ENCODE measurements at regions not wholly inside any gene's neighbourhood (a gene's known extent, or its start where the extent isn't known, plus 50 kb on each side); places are given as distances from the start of the nearest gene placed in this dataset.

DNA sequence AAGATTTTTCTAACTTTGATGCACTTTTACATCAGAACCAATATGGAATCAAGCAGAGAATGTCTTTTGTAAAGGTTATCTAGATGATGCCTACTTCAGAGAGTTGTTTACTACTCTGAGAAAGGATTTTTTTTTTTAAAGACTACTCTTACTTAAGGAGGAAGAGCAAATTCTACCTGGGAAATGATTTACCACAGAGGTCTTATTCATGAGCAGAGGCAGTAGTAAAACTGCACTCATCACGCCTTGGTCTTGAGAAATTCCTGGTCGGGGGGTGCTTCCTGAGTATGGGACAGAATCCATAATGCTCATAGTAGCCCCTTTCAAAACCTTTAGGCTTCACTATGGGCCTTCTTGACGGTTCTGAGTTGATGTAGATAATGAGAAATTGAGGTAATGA lies 241.8 kb upstream of the PREP start:
- no peaks in the 10 kb centered on the region for H3K9me3 Mint-ChIP-seq
- H3K27ac Mint-ChIP-seq = no peak overlapping the region
- no peak overlapping the region for H3K4me3 Mint-ChIP-seq
- DNase-seq (ENCODE audit: low spot score in 2 of 2, unreplicated experiment in 2 of 2) = no peak
- no peaks in the 10 kb centered on the region for H3K36me3 Mint-ChIP-seq
- H3K27me3 Mint-ChIP-seq (ENCODE audit: low read depth) = peaks cover 15% of the 10 kb centered on the region
- H3K4me1 Mint-ChIP-seq = no peaks in the 10 kb centered on the region
- TF ChIP-seq, protein P1, sequence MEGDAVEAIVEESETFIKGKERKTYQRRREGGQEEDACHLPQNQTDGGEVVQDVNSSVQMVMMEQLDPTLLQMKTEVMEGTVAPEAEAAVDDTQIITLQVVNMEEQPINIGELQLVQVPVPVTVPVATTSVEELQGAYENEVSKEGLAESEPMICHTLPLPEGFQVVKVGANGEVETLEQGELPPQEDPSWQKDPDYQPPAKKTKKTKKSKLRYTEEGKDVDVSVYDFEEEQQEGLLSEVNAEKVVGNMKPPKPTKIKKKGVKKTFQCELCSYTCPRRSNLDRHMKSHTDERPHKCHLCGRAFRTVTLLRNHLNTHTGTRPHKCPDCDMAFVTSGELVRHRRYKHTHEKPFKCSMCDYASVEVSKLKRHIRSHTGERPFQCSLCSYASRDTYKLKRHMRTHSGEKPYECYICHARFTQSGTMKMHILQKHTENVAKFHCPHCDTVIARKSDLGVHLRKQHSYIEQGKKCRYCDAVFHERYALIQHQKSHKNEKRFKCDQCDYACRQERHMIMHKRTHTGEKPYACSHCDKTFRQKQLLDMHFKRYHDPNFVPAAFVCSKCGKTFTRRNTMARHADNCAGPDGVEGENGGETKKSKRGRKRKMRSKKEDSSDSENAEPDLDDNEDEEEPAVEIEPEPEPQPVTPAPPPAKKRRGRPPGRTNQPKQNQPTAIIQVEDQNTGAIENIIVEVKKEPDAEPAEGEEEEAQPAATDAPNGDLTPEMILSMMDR (IDR thresholded peaks at IDR 0.05; ENCODE audit: unreplicated experiment) = no peak

DNA sequence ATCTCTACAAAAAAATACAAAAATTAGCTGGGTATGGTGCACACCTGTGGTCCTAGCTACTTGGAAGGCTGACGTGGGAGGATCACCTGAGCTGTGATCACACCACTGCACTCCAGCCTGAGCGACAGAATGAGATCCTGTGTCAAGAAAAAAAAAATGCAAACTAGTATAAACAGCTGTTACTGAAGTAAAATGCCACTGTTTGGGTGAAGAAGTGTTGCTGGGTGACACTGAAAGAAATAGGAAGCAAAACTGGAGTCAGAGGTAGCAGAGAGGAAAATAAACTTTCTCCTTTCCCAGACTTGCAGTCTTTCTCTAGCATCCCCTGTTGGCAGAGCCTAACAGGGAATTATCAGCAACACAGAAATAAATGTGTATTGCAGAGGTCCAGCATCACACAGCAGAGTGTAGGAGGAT lies 241.2 kb upstream of the PREP start:
- TF ChIP-seq, protein P1 (IDR thresholded peaks at IDR 0.05; ENCODE audit: unreplicated experiment) = no peak
- no peak overlapping the region for H3K4me3 Mint-ChIP-seq
- no peaks in the 10 kb centered on the region for H3K4me1 Mint-ChIP-seq
- no peak for DNase-seq (ENCODE audit: low spot score in 2 of 2, unreplicated experiment in 2 of 2)
- no peak overlapping the region for H3K27ac Mint-ChIP-seq
- no peaks in the 10 kb centered on the region for H3K36me3 Mint-ChIP-seq
- peaks cover 11% of the 10 kb centered on the region for H3K27me3 Mint-ChIP-seq (ENCODE audit: low read depth)
- no peaks in the 10 kb centered on the region for H3K9me3 Mint-ChIP-seq

- H3K27me3 Mint-ChIP-seq (ENCODE audit: low read depth) = peaks cover 6% of the 10 kb centered on the region
- no peak overlapping the region for H3K4me3 Mint-ChIP-seq
- H3K27ac Mint-ChIP-seq = no peak overlapping the region
- no peaks in the 10 kb centered on the region for H3K36me3 Mint-ChIP-seq
- TF ChIP-seq, protein P1 (IDR thresholded peaks at IDR 0.05; ENCODE audit: unreplicated experiment) = no peak
- DNase-seq (ENCODE audit: low spot score in 2 of 2, unreplicated experiment in 2 of 2) = no peak
- H3K9me3 Mint-ChIP-seq = no peaks in the 10 kb centered on the region
- no peaks in the 10 kb centered on the region for H3K4me1 Mint-ChIP-seq
These were observed 239.8 kb upstream of the PREP start for GRCh38 chr6:105642708-105643107.

- H3K36me3 Mint-ChIP-seq = no peaks in the 10 kb centered on the region
- no peak overlapping the region for H3K27ac Mint-ChIP-seq
- H3K4me1 Mint-ChIP-seq = no peaks in the 10 kb centered on the region
- TF ChIP-seq, protein P1 (IDR thresholded peaks at IDR 0.05; ENCODE audit: unreplicated experiment) = no peak
- DNase-seq (ENCODE audit: low spot score in 2 of 2, unreplicated experiment in 2 of 2) = no peak
- peaks cover 5% of the 10 kb centered on the region for H3K27me3 Mint-ChIP-seq (ENCODE audit: low read depth)
- H3K9me3 Mint-ChIP-seq = no peaks in the 10 kb centered on the region
- no peak overlapping the region for H3K4me3 Mint-ChIP-seq
These were observed 238.6 kb upstream of the PREP start for GRCh38 chr6:105641504-105641903.

GRCh38 chr6:105639124-105639523 lies 236.2 kb upstream of the PREP start:
- H3K27me3 Mint-ChIP-seq (ENCODE audit: low read depth) = peaks cover 2% of the 10 kb centered on the region
- no peaks in the 10 kb centered on the region for H3K9me3 Mint-ChIP-seq
- DNase-seq (ENCODE audit: low spot score in 2 of 2, unreplicated experiment in 2 of 2) = no peak
- TF ChIP-seq, protein P1 (IDR thresholded peaks at IDR 0.05; ENCODE audit: unreplicated experiment) = no peak
- H3K27ac Mint-ChIP-seq = no peak overlapping the region
- H3K4me3 Mint-ChIP-seq = no peak overlapping the region
- no peaks in the 10 kb centered on the region for H3K36me3 Mint-ChIP-seq
- H3K4me1 Mint-ChIP-seq = no peaks in the 10 kb centered on the region

DNA sequence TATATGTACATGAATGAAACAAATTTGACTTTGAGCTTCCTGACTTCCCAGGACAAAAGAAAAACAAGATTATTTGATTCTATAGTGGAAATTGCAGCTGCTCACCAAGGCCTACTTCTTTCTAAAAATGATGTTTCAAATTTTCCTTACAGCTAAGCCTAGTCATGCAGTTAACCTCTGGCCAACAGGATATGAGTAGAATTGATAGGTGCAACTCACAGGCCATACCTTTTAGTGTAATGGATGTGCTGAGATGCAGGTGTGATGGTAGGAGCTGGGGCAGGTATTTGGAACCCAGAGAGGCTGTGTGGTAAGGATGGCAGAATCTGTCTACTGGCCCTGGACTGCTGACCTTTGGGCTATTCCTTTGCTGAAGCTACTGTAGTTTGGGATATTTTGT lies 230.9 kb upstream of the PREP start:
- TF ChIP-seq, protein P1 (IDR thresholded peaks at IDR 0.05; ENCODE audit: unreplicated experiment) = no peak
- no peaks in the 10 kb centered on the region for H3K4me1 Mint-ChIP-seq
- no peaks in the 10 kb centered on the region for H3K36me3 Mint-ChIP-seq
- H3K27ac Mint-ChIP-seq = no peak overlapping the region
- no peak overlapping the region for H3K4me3 Mint-ChIP-seq
- H3K27me3 Mint-ChIP-seq (ENCODE audit: low read depth) = peaks cover 8% of the 10 kb centered on the region
- H3K9me3 Mint-ChIP-seq = peaks cover 30% of the 10 kb centered on the region
- DNase-seq (ENCODE audit: low spot score in 2 of 2, unreplicated experiment in 2 of 2) = no peak
